ENCODE measurements at regions not wholly inside any gene's neighbourhood (a gene's known extent, or its start where the extent isn't known, plus 50 kb on each side); places are given as distances from the start of the nearest gene placed in this dataset.
"Not testable (repeated sequence)": the region's sequence is repeated elsewhere in the genome, so short reads cannot be mapped to it uniquely, and the experiment has no call there.

GRCh38 chrY:17975200-17975599 lies 50.4 kb upstream of the CDY2A start:
- not testable (repeated sequence) for TF ChIP-seq CTCF, POLR2A (IDR thresholded peaks at IDR 0.05)

All from right lobe of liver (tissue), 4 donors.